Umbilical cord (tissue), 1 donor: ENCODE measurements at regions not wholly inside any gene's neighbourhood (a gene's known extent, or its start where the extent isn't known, plus 50 kb on each side); places are given as distances from the start of the nearest gene placed in this dataset.
"Not testable (repeated sequence)": the region's sequence is repeated elsewhere in the genome, so short reads cannot be mapped to it uniquely, and the experiment has no call there.

Experiments used
- DNase-seq: peaks from one replicate; pipeline ENCODE4 v3.0.0-alpha.2; 2015; ENCODE audit warnings: low spot score

DNA sequence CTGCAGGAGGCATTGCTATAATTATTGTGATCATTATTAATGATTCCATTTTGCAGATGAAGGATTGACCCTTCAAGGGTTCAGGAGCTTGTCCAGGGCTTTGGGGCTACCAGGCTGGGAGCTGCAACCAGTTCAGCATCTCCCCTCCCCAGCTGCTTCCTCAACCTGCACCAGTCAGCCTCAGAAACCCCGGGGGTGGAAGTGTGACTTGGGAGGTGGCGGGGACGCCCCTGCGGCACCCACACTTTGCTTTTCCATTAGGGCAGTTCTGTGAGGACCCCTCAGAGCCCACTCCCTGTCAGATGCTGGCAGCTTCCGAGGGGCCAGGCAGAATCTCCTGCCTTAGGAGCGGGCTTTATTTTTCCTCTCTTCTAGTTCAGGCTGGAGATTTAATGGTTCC, 85.6 kb downstream of the OLFM1 start:
- no peak for DNase-seq

DNA sequence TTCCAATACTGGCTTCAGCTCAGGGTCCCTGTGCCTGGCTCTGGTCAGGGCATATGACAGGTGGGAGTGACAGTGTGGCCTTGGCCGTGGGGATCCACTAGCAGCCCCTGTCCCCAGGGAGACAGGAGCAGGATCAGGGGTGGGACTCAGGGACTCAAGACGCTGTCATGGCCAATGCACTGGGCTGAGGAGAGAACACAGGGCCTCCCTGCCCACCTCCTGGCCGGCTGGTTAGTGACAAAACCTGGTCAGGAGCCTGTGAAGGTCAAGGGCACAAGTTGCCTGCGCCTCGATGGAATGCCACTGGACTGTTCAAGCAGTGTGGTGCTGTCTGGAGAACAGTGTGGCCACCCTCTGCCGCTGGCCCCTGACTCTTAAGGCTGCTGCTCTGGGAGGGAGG, 86.8 kb downstream of the OLFM1 start:
- DNase-seq: no peak

GRCh38 chr9:135174981-135175380, 87.5 kb downstream of the OLFM1 start:
- no peak for DNase-seq

GRCh38 chr9:135176284-135176683, 88.8 kb downstream of the OLFM1 start:
- DNase-seq: no peak

DNA sequence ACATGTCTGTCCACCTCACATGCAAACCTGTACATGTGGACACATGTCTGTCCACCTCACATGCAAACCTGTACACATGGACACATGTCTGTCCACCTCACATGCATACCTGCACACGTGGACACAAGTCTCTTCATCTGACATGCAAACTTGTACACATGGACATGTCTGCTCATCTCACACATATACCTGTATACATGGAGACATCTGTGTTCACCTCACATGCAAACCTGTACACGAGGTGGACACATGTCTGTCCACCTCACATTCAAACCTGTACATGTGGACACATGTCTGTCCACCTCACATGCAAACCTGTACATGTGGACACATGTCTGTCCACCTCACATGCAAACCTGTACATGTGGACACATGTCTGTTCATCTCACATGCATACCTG, 90.1 kb downstream of the OLFM1 start:
- not testable (repeated sequence) for DNase-seq

GRCh38 chr9:135178498-135178897, 91.0 kb downstream of the OLFM1 start:
- DNase-seq: no peak

DNA sequence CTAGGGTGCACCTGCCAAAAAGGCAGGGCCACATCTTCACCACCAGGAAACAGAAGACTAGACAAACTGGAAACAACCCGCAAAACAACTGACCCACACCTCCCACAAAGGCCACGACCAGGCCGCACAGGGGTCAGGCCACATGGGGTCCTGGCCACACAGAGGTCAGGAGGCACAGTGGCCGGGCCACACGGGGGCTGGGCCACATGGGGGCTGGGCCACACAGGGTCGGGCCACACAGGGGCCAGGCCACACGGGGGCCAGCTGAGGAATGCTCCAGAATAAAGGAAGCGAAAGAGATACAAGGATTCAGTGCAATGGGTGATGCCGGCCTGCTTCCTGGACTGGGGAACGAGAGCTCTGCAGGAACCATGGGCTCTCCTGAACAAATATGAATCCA, 91.6 kb downstream of the OLFM1 start:
- DNase-seq: no peak

DNA sequence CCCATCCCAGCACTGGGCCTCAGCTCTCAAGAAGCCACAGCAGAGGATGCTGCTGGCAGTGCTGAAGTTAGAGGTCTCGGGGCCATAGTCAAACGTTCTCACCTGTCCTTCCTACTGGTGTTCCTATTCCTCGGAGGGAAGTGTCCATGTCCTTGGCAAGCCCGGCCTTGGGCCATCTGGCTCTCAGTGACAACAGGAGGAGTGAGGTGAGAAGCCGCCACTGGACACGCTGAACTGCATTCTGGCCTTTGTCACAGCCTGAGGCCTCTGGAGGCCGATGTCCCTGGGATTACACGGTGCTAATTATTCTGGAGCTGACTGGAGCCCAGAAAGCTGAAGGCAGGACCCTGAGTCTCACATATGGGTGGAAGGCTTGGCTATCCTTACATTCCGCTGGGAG, 92.5 kb downstream of the OLFM1 start:
- DNase-seq: no peak

- no peak for DNase-seq
Measured at GRCh38 chr9:135180586-135180985, 93.1 kb downstream of the OLFM1 start.

GRCh38 chr9:135181336-135181735, 93.9 kb downstream of the OLFM1 start:
- no peak for DNase-seq

DNA sequence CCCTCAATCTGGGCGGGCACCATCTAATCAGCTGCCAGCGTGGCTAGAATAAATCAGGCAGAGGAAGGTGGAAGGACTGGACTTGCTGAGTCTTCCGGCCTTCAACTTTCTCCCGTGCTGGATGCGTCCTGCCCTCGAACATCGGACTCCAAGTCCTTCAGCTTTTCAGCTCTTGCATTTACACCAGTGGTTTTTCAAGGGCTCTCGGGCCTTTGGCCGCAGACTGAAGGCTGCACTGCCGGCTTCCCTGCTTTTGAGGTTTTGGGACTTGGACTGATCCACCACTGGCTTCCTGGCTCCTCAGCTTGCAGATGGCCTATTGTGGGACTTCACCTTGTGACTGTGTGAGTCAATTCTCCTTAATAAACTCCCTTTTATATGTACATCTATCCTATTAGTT, 94.4 kb downstream of the OLFM1 start:
- DNase-seq: not testable (repeated sequence)

GRCh38 chr9:135183069-135183468, 95.6 kb downstream of the OLFM1 start:
- DNase-seq: no peak

DNA sequence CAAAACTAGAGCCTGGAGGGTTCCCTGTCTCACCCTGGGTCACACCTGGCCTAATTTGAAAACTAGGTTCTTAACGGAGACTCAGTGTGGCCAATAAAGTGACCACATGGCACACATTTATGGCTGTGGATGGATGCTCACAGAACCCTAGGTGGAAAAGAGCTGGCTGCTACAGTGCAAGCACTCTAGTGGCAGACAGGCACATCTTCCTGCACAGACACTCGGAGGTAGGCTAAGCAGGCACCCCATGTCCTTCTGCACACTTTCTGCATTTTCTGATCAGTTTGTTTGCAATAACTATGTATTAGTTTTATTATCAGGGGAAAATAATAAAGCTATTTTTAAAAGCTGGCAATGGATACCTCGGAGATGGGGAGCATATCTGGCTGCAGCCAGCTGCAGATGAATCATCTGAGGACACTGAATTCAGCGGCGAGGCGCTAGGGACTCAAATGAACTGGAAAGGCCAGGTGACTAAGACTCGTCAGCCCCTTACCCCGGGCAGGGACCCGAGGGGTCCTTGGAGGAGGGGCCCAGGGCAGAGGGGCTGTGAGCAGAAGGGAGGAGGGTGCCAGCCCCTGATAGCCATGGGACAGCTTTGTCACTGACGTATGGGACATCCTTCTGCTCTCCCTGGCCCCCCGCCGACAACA, 96.2 kb downstream of the OLFM1 start:
- no peak for DNase-seq

GRCh38 chr9:135184181-135185053, 96.9 kb downstream of the OLFM1 start:
- DNase-seq: no peak

GRCh38 chr9:135185060-135185459, 97.6 kb downstream of the OLFM1 start:
- no peak for DNase-seq

- no peak for DNase-seq
Measured at GRCh38 chr9:135186248-135187164, 99.0 kb downstream of the OLFM1 start.

GRCh38 chr9:135187365-135187764, 99.9 kb downstream of the OLFM1 start:
- DNase-seq: no peak

DNA sequence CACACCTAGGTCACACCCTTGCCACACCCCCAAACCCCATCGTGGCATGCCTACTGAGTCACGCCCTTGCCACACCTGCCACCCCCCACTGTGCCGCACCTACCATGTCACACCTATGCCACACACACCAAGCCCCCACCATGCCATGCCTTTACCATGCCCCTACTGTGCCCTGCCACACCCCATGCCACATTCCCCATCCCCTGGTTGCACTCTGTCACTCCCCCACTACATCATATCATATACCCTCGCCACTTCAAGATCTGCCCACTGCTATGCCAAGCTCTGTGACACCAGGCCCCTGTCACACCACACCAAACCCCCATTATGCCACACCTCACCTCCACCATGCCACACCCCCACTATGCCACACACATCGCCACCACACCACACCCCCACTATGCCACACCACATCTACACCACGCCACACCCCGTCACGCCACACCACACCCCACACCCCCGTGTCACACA, 101.2 kb downstream of the OLFM1 start:
- DNase-seq: no peak

GRCh38 chr9:135189497-135189896, 102.0 kb downstream of the OLFM1 start:
- no peak for DNase-seq

- DNase-seq: no peak
Measured at GRCh38 chr9:135190789-135191577, 103.5 kb downstream of the OLFM1 start.

GRCh38 chr9:135192686-135193085, 105.2 kb downstream of the OLFM1 start:
- no peak for DNase-seq
